ENCODE measurements at regions not wholly inside any gene's neighbourhood (a gene's known extent, or its start where the extent isn't known, plus 50 kb on each side); places are given as distances from the start of the nearest gene placed in this dataset.
A peak's percentile ranks its signal among the peaks of the same experiment; 100 is the strongest.

GRCh38 chr22:27344546-27344945, 457.0 kb downstream of the MN1 start:
- DNase-seq (ENCODE audit: low read depth), result no peak

GRCh38 chr22:27345691-27346090, 455.9 kb downstream of the MN1 start:
- no peak for DNase-seq (ENCODE audit: low read depth)

- DNase-seq (ENCODE audit: low read depth), result no peak
These were observed 453.6 kb downstream of the MN1 start for GRCh38 chr22:27347951-27348350.

GRCh38 chr22:27348634-27349033, 452.9 kb downstream of the MN1 start:
- peak; percentile 34 for DNase-seq (ENCODE audit: low read depth)

- no peak for DNase-seq (ENCODE audit: low read depth)
These were observed 452.1 kb downstream of the MN1 start for GRCh38 chr22:27349456-27349855.

- no peak for DNase-seq (ENCODE audit: low read depth)
These were observed 451.2 kb downstream of the MN1 start for GRCh38 chr22:27350306-27350705.

GRCh38 chr22:27352426-27352825, 449.1 kb downstream of the MN1 start:
- DNase-seq (ENCODE audit: low read depth), result no peak

GRCh38 chr22:27358096-27358870, 443.3 kb downstream of the MN1 start:
- DNase-seq (ENCODE audit: low read depth), result no peak

- no peak for DNase-seq (ENCODE audit: low read depth)
These were observed 431.3 kb downstream of the MN1 start for GRCh38 chr22:27370269-27370668.

- DNase-seq (ENCODE audit: low read depth), result no peak
These were observed 430.6 kb downstream of the MN1 start for GRCh38 chr22:27370987-27371386.

GRCh38 chr22:27372364-27372763, 429.2 kb downstream of the MN1 start:
- DNase-seq (ENCODE audit: low read depth), result no peak

GRCh38 chr22:27372969-27373670, 428.4 kb downstream of the MN1 start:
- no peak for DNase-seq (ENCODE audit: low read depth)

- DNase-seq (ENCODE audit: low read depth), result no peak
These were observed 423.9 kb downstream of the MN1 start for GRCh38 chr22:27377501-27378295.

- no peak for DNase-seq (ENCODE audit: low read depth)
These were observed 423.2 kb downstream of the MN1 start for GRCh38 chr22:27378311-27378800.

GRCh38 chr22:27378995-27379394, 422.6 kb downstream of the MN1 start:
- no peak for DNase-seq (ENCODE audit: low read depth)

GRCh38 chr22:27380855-27381254, 420.7 kb downstream of the MN1 start:
- no peak for DNase-seq (ENCODE audit: low read depth)

- no peak for DNase-seq (ENCODE audit: low read depth)
These were observed 420.0 kb downstream of the MN1 start for GRCh38 chr22:27381552-27381951.

- no peak for DNase-seq (ENCODE audit: low read depth)
These were observed 419.4 kb downstream of the MN1 start for GRCh38 chr22:27381960-27382742.

- no peak for DNase-seq (ENCODE audit: low read depth)
These were observed 418.6 kb downstream of the MN1 start for GRCh38 chr22:27382947-27383346.

GRCh38 chr22:27383896-27384295, 417.7 kb downstream of the MN1 start:
- no peak for DNase-seq (ENCODE audit: low read depth)

- DNase-seq (ENCODE audit: low read depth), result no peak
These were observed 416.1 kb downstream of the MN1 start for GRCh38 chr22:27385261-27385998.

All from GM04504 (cell line).